ENCODE measurements at regions not wholly inside any gene's neighbourhood (a gene's known extent, or its start where the extent isn't known, plus 50 kb on each side); places are given as distances from the start of the nearest gene placed in this dataset.

- TF ChIP-seq MAX (IDR thresholded peaks at IDR 0.05; ENCODE audit: insufficient read depth, insufficient read length) (no peak), POLR2A (IDR thresholded peaks at IDR 0.05; ENCODE audit: low read depth, low read length) (no peak), FOS (IDR thresholded peaks at IDR 0.05; ENCODE audit: borderline replicate concordance, insufficient read depth, low read length) (no peak), CTCF (IDR thresholded peaks at IDR 0.05; ENCODE audit: extremely low read depth in 1 of 2, insufficient read depth in 1 of 2, low read depth in 1 of 2, low read length in 2 of 2) (no peak), EZH2 (IDR thresholded peaks at IDR 0.05; ENCODE audit: borderline replicate concordance, low read depth, low read length, severe bottlenecking) (no peak), GATA2 (IDR thresholded peaks at IDR 0.05; ENCODE audit: insufficient read depth, insufficient read length, low read depth, low read length) (no peak), POLR2AphosphoS5 (IDR thresholded peaks at IDR 0.05; ENCODE audit: insufficient read depth, low read depth, low read length) (no peak), MYC (IDR thresholded peaks at IDR 0.05; ENCODE audit: low read depth, low read length) (no peak)
These were observed 70.8 kb upstream of the ALDH3B2 start for GRCh38 chr11:67745181-67745726.
